ENCODE measurements at regions not wholly inside any gene's neighbourhood (a gene's known extent, or its start where the extent isn't known, plus 50 kb on each side); places are given as distances from the start of the nearest gene placed in this dataset.

DNA sequence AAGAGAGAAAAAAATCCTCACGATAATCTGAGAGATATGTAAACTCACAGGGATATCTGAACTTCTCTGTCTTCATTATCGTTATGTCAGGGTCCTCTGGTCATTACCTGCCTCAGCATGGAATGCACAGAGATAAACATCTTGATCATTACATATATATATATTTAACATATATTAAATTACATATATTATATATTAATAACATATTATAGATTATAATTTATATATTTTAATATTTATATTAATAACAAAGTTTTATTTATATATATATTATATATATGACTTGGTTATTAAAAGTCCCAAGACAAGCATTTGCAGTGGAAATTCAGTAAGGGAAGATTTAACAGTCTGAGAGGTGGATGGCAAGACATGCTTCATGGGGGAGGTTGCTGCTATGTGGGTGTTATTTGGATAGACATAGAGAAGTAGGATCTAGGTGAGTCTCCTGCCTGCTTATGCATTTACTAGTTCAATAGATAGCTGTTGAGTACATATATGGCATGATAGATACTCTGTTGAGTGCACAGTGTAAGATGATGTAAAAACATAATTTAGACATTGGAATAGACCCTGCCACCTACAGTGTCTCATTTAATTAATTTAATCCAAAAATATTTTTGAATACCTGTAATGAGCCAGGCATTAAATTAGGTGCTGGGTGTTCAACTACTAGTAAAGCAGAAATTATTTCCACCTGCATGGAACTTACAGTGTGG, 255.2 kb downstream of the RAD51AP2 start:
- ChIA-PET POLR2A (no interaction called here), CTCF (no interaction called here)
- Histone ChIP-seq H3K9me3 (ENCODE audit: control insufficient read depth, insufficient read depth, low read depth, low read length) (no peaks in the 10 kb centered on the region), H3K27me3 (ENCODE audit: control insufficient read depth, insufficient read depth, low read length) (no peaks in the 10 kb centered on the region), H3K36me3 (ENCODE audit: control insufficient read depth, insufficient read depth, low read length) (no peaks in the 10 kb centered on the region), H3K27ac (ENCODE audit: low read length) (no peak overlapping the region), H3K4me1 (ENCODE audit: control insufficient read depth, insufficient read depth, low read length) (no peaks in the 10 kb centered on the region), H3K4me3 (ENCODE audit: low read depth in 2 of 2, low read length in 2 of 2) (no peak overlapping the region)
- in situ Hi-C loops (cut with HindIII; ENCODE audit: low pct_unique_long_range_greater_than_20kb, low sequenced_read_pairs) (no loop called here), intact Hi-C loops (cut with micrococcal nuclease; ENCODE audit: unreplicated experiment) (no loop called here)
- ATAC-seq (no peak), DNase-seq (ENCODE audit: low read depth, low spot score) (no peak)
- TF ChIP-seq SIN3A (IDR thresholded peaks at IDR 0.05; ENCODE audit: borderline replicate concordance, insufficient read depth, low read depth, low read length) (no peak), REST (IDR thresholded peaks at IDR 0.05; ENCODE audit: insufficient read depth in 1 of 2, low read depth in 2 of 2, low read length in 1 of 2) (no peak), POLR2AphosphoS5 (IDR thresholded peaks at IDR 0.05; ENCODE audit: low read depth, low read length) (no peak), TCF7L2 (IDR thresholded peaks at IDR 0.05; ENCODE audit: low read depth, low read length) (no peak)
- TF ChIP-seq, protein P1, sequence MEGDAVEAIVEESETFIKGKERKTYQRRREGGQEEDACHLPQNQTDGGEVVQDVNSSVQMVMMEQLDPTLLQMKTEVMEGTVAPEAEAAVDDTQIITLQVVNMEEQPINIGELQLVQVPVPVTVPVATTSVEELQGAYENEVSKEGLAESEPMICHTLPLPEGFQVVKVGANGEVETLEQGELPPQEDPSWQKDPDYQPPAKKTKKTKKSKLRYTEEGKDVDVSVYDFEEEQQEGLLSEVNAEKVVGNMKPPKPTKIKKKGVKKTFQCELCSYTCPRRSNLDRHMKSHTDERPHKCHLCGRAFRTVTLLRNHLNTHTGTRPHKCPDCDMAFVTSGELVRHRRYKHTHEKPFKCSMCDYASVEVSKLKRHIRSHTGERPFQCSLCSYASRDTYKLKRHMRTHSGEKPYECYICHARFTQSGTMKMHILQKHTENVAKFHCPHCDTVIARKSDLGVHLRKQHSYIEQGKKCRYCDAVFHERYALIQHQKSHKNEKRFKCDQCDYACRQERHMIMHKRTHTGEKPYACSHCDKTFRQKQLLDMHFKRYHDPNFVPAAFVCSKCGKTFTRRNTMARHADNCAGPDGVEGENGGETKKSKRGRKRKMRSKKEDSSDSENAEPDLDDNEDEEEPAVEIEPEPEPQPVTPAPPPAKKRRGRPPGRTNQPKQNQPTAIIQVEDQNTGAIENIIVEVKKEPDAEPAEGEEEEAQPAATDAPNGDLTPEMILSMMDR (IDR thresholded peaks at IDR 0.05), result no peak
- no TSS peak for BruUV-seq (replicated peaks)

DNA sequence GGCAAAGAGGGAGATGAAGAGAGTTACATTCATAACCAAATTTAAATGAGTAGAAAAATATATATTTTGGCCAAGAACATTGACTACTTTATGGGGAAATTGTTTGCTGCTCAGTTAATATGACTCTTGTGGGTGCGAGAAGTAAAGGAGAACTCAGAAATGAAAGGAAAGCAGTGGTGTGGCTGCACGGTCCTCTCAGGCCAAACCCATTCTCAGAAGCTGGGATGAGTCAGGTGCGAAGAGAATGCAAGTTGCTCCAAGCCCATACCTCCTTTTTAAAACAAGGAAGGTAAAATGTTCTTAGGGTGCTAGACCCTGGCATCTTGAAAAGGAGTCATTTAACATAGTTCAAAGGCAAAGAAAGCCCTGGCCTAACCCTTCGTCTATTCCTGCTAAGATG, 258.6 kb downstream of the RAD51AP2 start:
- Histone ChIP-seq H3K27ac (ENCODE audit: low read length) (no peak overlapping the region), H3K27me3 (ENCODE audit: control insufficient read depth, insufficient read depth, low read length) (no peaks in the 10 kb centered on the region), H3K4me1 (ENCODE audit: control insufficient read depth, insufficient read depth, low read length) (no peaks in the 10 kb centered on the region), H3K9me3 (ENCODE audit: control insufficient read depth, insufficient read depth, low read depth, low read length) (no peaks in the 10 kb centered on the region), H3K4me3 (ENCODE audit: low read depth in 2 of 2, low read length in 2 of 2) (no peak overlapping the region), H3K36me3 (ENCODE audit: control insufficient read depth, insufficient read depth, low read length) (no peaks in the 10 kb centered on the region)
- TF ChIP-seq POLR2AphosphoS5 (IDR thresholded peaks at IDR 0.05; ENCODE audit: low read depth, low read length) (no peak), REST (IDR thresholded peaks at IDR 0.05; ENCODE audit: insufficient read depth in 1 of 2, low read depth in 2 of 2, low read length in 1 of 2) (no peak), SIN3A (IDR thresholded peaks at IDR 0.05; ENCODE audit: borderline replicate concordance, insufficient read depth, low read depth, low read length) (no peak), TCF7L2 (IDR thresholded peaks at IDR 0.05; ENCODE audit: low read depth, low read length) (no peak)
- TF ChIP-seq, protein P1 (IDR thresholded peaks at IDR 0.05), result no peak
- ChIA-PET POLR2A (no interaction called here), CTCF (no interaction called here)
- intact Hi-C loops (cut with micrococcal nuclease; ENCODE audit: unreplicated experiment) (no loop called here), in situ Hi-C loops (cut with HindIII; ENCODE audit: low pct_unique_long_range_greater_than_20kb, low sequenced_read_pairs) (no loop called here)
- no peak for ATAC-seq
- DNase-seq (ENCODE audit: low read depth, low spot score), result no peak
- no TSS peak for BruUV-seq (replicated peaks)

Data from Panc1 (cell line).